Brain pericyte (primary cell): ENCODE measurements at regions not wholly inside any gene's neighbourhood (a gene's known extent, or its start where the extent isn't known, plus 50 kb on each side); places are given as distances from the start of the nearest gene placed in this dataset.

Experiments used
- DNase-seq: peaks from one replicate; pipeline ENCODE4 v3.0.0-alpha.2; 2012; ENCODE audit warnings: low read depth, low spot score

DNA sequence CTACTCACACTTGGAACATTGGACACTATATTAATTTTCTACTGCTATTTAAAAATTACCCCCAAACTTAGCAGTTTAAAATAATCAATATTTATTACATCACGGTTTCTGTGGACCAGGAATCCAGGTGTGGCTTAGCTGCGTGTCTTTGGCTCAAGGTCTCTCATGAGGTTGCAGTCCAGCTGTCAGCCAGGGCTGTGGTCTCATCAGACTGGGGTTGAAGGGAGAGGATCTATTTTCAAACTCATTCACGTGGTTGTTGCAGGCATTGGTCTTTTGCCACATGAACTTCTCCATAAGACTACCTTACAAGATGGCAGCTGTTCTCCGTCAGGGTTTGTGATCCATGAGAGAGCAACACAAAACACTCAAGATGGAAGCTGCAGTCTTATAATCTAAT is 343.0 kb downstream of the BCAT1 start:
- DNase-seq = no peak

- DNase-seq = no peak
Observed at GRCh38 chr12:24605466-24605865, 343.4 kb downstream of the BCAT1 start.

- no peak for DNase-seq
Observed at GRCh38 chr12:24603371-24603770, 345.5 kb downstream of the BCAT1 start.

- DNase-seq = no peak
Observed at GRCh38 chr12:24600996-24601395, 347.9 kb downstream of the BCAT1 start.

DNA sequence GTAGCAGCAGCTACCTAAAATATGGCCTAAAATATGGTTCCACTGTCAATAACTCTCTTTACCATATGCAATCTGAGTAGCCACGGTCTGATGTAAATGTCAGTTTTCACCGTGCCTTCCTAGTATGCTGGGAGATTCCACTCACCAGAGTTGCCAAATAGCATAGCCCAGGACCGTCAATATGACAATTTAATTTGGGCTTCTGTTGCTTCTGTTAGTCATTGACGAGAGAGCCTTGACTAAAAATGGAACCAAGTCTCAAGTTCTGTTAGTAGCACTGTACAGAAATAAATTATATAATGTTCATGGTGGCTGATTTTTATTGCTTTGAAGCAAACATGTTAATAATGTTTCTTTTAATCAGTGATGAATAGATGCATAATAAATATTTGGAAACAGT is 348.4 kb downstream of the BCAT1 start:
- no peak for DNase-seq

GRCh38 chr12:24599736-24600135 is 349.2 kb downstream of the BCAT1 start:
- DNase-seq = no peak

DNA sequence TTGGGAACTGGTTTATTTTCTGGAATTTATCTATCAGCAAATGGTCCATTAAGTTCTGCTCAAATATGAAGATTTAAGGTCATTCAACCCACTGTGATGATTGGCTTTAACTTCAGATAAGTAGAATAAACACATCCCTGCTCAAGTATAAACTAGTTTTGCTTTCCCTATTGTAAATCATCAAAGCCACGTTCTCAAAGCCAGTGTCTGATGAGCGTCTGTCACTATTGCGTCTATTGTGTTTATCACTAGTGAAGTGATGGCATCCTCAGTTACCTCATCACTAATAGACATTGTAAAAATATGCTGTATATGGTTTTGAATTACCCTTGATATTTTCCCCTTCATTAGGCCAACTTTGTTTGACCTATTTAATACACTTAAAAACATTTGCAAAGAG is 351.3 kb downstream of the BCAT1 start:
- no peak for DNase-seq

DNA sequence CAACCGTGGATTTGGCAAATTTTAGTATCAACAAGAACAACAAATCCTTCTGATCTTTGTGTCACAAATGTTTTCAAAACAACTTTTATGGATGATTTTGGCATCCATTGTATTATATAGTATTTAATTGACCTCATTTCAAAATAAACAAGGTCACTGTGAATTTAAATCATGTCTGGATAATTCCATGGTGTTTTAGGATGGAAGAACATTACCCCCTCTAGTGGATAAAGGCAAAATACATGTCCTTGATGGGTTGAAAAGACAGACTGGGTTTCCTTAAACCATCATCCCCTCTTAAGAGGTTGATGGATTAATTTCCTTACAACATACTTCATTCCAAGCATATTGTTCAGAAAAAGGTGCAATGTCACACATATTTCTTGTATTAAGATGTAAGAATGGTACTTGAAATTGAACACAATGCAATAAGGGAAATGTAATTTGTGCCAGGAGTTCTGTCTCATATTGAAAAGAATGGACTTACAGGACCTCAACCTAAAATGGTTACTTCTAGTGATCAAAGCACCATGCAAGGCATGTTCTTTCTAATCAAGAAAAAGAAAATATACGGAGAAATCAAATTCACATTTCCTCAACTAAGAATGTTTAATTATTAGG is 352.0 kb downstream of the BCAT1 start:
- no peak for DNase-seq

GRCh38 chr12:24595652-24596235 is 353.2 kb downstream of the BCAT1 start:
- no peak for DNase-seq

GRCh38 chr12:24591715-24592440 is 357.0 kb downstream of the BCAT1 start:
- DNase-seq = no peak

DNA sequence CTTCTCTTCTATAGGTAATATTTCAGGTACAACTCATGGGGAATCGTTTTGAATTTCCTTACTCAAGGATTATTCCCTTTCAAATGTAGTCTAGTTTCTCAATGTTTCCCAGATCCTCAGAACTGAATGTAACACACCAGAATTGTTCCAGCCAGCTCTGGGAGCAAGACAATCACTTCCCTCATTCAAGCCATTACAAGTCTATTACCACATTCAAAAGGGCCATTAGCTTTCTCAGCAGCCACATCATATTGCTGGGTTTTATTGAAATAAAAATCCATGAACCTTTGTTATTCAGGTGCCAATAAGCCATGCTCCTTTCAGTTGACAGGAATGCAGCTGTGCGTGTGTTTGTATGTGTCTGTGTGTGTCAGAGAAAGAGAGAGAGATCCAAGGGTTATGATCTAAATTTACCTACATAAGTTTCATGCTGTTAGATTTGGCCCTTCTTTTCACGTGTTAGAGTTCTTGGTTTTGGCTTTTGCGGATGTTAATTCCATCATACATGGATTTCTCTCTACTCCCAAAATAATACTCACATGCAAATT is 357.7 kb downstream of the BCAT1 start:
- no peak for DNase-seq

DNA sequence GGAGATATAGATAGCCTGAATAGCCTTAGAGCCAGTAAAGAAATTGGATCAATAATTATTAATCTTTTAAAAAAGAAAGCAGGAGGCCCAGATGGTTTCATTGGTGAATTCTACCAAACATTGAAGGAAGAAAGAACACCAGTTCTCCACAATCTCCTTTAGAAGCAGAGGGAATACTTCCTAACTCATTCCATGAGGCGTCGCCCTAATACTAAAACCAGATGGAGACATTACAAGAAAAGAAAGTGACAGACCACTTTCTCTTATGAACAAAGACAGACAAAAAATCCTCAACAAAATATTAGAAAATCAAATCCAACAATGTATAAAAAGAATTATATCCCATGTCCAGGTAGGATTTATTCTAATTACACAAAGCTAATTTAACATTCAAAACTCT is 362.6 kb downstream of the BCAT1 start:
- no peak for DNase-seq

DNA sequence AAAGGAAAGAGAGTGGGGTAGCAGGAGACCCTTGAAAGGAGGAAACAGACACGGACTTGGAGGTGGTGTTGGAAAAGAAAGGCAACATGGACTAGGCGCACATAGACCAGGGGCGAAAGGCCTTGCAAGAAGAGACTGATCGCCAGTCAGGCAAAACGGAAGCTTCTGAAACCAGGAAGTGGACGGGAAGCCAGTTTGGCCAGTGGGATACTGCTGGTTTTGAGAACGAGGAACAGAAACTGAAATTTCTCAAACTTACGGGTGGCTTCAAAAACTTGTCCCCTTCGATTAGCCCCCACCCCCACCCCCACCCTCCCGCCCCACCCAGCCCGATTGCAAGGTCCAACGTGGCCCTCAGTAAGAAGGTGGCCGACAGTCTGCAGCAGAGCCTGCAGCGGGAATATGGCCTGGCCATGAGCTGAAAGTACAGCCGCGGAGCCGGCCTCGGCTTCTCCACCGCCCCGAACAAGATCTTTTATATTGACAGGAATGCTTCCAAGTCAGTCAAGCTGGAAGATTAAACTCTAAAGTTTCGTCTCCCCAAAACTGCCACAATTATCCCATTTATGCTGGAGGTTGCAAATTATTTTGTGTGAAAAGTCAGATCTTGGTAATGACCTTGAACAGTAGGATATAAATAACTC is 364.7 kb downstream of the BCAT1 start:
- DNase-seq = no peak

DNA sequence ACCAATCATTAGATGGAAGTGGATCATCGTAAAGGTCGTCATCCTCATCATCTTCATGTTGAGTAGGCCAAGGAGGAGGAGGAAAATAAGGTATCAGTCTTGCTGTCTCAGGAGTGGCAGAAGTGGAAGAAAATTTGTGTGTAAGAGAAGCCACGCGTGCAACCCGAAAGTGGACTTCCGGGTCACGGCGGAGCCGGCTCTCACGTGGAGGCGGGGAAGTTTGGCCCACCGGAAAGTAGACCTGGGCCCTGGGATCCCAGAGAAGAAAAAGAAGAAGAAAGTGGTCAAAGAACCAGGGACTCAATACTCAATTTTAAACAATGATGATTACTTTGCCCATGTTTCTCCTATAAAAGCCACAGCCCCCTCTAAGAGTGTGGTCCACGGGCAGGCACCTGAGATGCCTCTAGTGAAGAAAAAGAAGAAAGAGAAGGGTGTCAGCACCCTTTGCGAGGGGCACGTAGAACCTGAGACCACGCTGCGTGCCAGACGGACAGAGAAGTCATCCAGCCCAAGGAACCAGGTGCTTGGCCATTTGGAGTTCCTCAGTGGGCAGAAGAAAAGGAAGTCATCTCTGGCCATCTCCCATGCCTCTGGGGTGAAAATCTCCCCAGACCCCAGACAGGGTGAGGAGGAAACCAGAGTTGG is 365.8 kb downstream of the BCAT1 start:
- no peak for DNase-seq

GRCh38 chr12:24574538-24574937 is 374.4 kb downstream of the BCAT1 start:
- DNase-seq = no peak

DNA sequence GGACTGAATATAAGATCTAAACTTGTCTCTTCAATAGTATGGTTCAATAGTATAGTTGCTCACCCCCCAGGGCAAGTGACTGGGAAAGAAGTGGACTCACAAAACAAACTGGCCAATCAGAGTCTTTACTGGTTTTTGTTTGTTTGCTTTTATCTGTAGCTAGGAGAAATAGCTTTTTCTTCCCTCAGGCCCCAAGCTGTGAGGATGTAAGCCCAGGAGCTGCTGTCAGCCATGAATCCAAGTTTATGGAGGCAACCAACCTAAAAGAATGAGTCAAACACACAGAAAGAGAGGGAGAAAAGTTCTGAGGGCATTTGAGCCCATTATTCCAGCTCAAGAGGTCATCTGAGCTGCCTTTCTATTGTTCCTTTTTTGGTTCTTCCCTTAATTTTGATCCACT is 375.3 kb downstream of the BCAT1 start:
- no peak for DNase-seq

GRCh38 chr12:24565300-24565699 is 383.6 kb downstream of the BCAT1 start:
- DNase-seq = no peak

- no peak for DNase-seq
Observed at GRCh38 chr12:24562771-24563431, 386.0 kb downstream of the BCAT1 start.

- DNase-seq = no peak
Observed at GRCh38 chr12:24561882-24562770, 386.8 kb downstream of the BCAT1 start.

- DNase-seq = no peak
Observed at GRCh38 chr12:24561411-24561871, 387.5 kb downstream of the BCAT1 start.
